Heart right ventricle (tissue), 16 donors: ENCODE measurements at regions not wholly inside any gene's neighbourhood (a gene's known extent, or its start where the extent isn't known, plus 50 kb on each side); places are given as distances from the start of the nearest gene placed in this dataset.

Source experiments
- ATAC-seq, 8 donors: fragments of 200-7000 bp; cut with Tn5 transposase; one replicate each; pipeline ENCODE4 v1.9.1; 2020; ENCODE audit warnings: mild to moderate bottlenecking in 8 of 8, moderate library complexity in 8 of 8, moderate number of reproducible peaks in 1 of 8
- DNase-seq, 2 donors: peaks; one replicate each; pipeline ENCODE4 v3.0.0-alpha.2; 2020
- H3K27ac ChIP-seq, 10 donors: fragments of 200-600 bp; sonication (generic) in 2 of 10; one replicate each; pipeline versions ENCODE4 v1.5.0 to v1.8.0; 2020 to 2022; ENCODE audit warnings: mild to moderate bottlenecking in 3 of 10
- H3K27me3 ChIP-seq, 7 donors: fragments of 200-600 bp; one replicate each; pipeline ENCODE4 v1.8.0; 2021 to 2022; ENCODE audit warnings: mild to moderate bottlenecking in 2 of 7
- H3K36me3 ChIP-seq, 9 donors: fragments of 200-600 bp; sonication (generic) in 1 of 9; one replicate each; pipeline versions ENCODE4 v1.5.0 to v1.8.0; 2020 to 2022; ENCODE audit warnings: mild to moderate bottlenecking in 2 of 9
- H3K4me1 ChIP-seq, 9 donors: fragments of 200-600 bp; sonication (generic) in 1 of 9; one replicate each; pipeline versions ENCODE4 v1.5.0 to v1.8.0; 2020 to 2022; ENCODE audit warnings: mild to moderate bottlenecking in 4 of 9
- H3K4me3 ChIP-seq, 10 donors: fragments of 200-600 bp; sonication (generic) in 2 of 10; one replicate each; pipeline versions ENCODE4 v1.5.0 to v1.8.0; 2020 to 2022; ENCODE audit warnings: mild to moderate bottlenecking in 7 of 10, moderate library complexity in 2 of 10
- H3K9me3 ChIP-seq, 11 donors: fragments of 200-600 bp in 10 of 11; sonication (generic) in 2 of 11; one replicate each; pipeline versions ENCODE4 v1.5.0 to v1.8.0; 2013 to 2022; ENCODE audit warnings: mild to moderate bottlenecking in 2 of 11, control low read depth in 1 of 11, moderate library complexity in 1 of 11
- WGBS, 2 donors: extraction: QIAGEN DNeasy Blood & Tissue Kit; methylation state at CpG; one replicate each; pipeline ENCODE4 v1.1.7; 2013; ENCODE audit warnings: inconsistent platforms in 1 of 2; 5-methylcytosine and 5-hydroxymethylcytosine counted together
- intact Hi-C, 10 donors: fragments of 100-400 bp; cut with DNase I; formaldehyde crosslinking; loops; one replicate each; pipeline versions ENCODE4 v1.11.1 to v1.14.2; 2022
- TF ChIP-seq, protein P1 (sequence below), 9 donors: fragments of 200-600 bp; sonication (generic) in 2 of 9; IDR thresholded peaks; one replicate each; pipeline versions ENCODE4 v1.5.0 to v1.8.0; 2021 to 2022; ENCODE audit warnings: antibody characterized with exemption in 9 of 9, mild to moderate bottlenecking in 5 of 9, moderate library complexity in 1 of 9
- donor health status: Arrhythmogenic right ventricular cardiomyopathy.
- donor health status: ischemic (EF 13 %, LVEDD 7.1; RV severe dilation, severe dysfunction).
- donor health status: healthy with polysubstance abuse.
- donor health status: DM: no; HTN: yes; CAD: no.
- donor health status: DM: no; HTN: no; CAD: no.
- donor health status: ischemic (EF 25% LVEDD 6.9; RV normal size, moderate dysfunction).
- donor health status: ischemic (EF 25% LVEDD 5.7; RV mildly dilated, moderate dysfunction).
- donor health status: healthy.
- donor health status: DM: yes; HTN: yes; CAD: no.
- donor health status: Ischemic cardiomyopathy.
- donor health status: ischemic (EF 35%, LVEDD 5.7; RV mildly dilated, moderate dysfunction).
- donor health status: nonischemic (EF 11% LVEDD 7.7; RV severe dilation, severe dysfunction).
- donor health status: DM: yes; HTN: yes; CAD: no.
- donor health status: PGD.
- donor health status: ischemic (EF 29% LVEDD 5.4; RV normal size, mild dysfunction).
- donor health status: nonischemic (EF 23%, LVEDD 6.1; RV moderate dilation, normal function).

DNA sequence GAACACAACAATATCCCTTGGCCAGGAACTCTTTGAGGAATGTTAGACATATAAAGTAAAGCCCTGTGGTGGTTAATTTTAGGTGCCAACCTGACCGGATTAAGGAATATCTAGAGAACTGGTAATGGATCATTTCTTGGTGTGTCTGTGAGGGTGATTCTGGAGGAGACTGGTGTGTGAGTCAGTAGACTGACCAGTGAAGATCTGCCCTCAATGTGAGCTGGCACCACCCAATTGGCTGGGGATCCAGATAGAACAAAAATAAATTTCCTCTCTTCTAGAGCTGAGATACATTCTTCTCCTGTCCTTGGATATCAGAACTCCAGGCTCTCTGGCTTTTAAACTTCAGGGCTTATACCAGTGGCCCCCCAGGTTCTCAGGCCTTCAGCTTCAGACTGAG, 56.2 kb upstream of the TNPO1 start:
- no peak overlapping the region for H3K4me3 ChIP-seq
- TF ChIP-seq, protein P1, sequence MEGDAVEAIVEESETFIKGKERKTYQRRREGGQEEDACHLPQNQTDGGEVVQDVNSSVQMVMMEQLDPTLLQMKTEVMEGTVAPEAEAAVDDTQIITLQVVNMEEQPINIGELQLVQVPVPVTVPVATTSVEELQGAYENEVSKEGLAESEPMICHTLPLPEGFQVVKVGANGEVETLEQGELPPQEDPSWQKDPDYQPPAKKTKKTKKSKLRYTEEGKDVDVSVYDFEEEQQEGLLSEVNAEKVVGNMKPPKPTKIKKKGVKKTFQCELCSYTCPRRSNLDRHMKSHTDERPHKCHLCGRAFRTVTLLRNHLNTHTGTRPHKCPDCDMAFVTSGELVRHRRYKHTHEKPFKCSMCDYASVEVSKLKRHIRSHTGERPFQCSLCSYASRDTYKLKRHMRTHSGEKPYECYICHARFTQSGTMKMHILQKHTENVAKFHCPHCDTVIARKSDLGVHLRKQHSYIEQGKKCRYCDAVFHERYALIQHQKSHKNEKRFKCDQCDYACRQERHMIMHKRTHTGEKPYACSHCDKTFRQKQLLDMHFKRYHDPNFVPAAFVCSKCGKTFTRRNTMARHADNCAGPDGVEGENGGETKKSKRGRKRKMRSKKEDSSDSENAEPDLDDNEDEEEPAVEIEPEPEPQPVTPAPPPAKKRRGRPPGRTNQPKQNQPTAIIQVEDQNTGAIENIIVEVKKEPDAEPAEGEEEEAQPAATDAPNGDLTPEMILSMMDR (IDR thresholded peaks at IDR 0.05), result no peak

DNA sequence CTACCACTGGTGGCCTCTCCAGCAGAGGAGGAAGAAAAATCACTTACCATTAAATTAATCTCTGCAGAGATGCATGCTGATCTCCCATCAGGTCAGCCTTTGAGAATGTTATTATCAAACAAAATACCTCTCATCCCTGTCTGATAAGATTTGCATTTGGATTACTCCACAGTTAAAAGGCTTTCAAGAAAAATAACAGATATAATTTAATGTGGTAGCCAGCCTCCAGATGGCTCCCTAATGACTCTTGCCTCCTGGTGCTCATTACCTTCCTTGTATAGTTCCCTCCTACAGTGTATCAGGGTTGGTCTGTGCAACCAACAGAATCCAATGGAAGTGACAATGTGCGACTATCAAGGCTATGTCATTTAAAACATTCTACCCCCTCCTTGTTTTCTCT, 63.6 kb upstream of the TNPO1 start:
- no peak overlapping the region for H3K27ac ChIP-seq
- H3K27me3 ChIP-seq, result no peaks in the 10 kb centered on the region
- ATAC-seq, result no peak
- H3K4me3 ChIP-seq, result no peak overlapping the region
- intact Hi-C loops, result no loop called here
- TF ChIP-seq, protein P1 (IDR thresholded peaks at IDR 0.05), result no peak
- H3K36me3 ChIP-seq, result no peaks in the 10 kb centered on the region
- H3K4me1 ChIP-seq, result no peaks in the 10 kb centered on the region
- 93 to 98% methylated on average over 1 of the region's 1 CpG for whole genome bisulfite sequencing, 2 donors
- DNase-seq, result no peak
- H3K9me3 ChIP-seq, result peaks cover 0 to 6% (median 0%) of the 10 kb centered on the region in 11 donors

More for the DNA sequence above, 56.2 kb upstream of the TNPO1 start:
- intact Hi-C loops, result no loop called here
- ATAC-seq (no peak), DNase-seq (no peak)
- Histone ChIP-seq H3K9me3 (peaks cover 0 to 6% (median 0%) of the 10 kb centered on the region in 11 donors), H3K36me3 (no peaks in the 10 kb centered on the region), H3K27ac (no peak overlapping the region), H3K4me1 (no peaks in the 10 kb centered on the region), H3K27me3 (no peaks in the 10 kb centered on the region)
- 50 to 51% methylated on average over 1 of the region's 1 CpG for WGBS, 2 donors

DNA sequence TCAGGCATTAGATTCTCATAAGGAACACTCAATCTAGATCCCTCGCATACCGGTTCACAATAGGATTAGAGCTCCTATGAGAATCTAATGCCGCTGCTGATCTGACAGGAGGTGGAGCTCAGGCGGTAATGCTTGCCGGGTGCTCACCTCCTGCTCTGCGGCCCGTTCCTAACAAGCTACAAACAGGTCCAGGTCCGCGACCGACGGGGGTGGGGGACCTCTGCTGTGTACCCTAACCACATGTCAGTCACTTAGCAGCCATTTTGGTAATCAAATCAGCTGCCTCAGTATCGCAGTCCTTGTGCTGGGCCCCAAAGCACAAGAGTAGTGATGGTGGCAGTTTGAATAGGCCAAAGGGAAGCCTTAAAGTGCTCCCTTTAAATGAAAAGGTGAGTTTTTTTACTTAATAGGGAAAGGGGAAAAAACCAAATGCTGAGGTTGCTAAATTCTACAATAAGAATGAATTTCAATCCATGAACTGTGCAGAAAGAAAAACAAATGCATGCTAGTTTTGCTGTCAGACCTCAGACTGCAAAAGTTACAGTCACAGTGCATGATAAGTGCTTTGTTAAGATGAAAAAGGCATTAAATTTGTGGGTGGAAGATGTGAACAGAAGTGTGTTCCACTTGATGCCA, 67.0 kb upstream of the TNPO1 start:
- H3K27ac ChIP-seq, result no peak overlapping the region

DNA sequence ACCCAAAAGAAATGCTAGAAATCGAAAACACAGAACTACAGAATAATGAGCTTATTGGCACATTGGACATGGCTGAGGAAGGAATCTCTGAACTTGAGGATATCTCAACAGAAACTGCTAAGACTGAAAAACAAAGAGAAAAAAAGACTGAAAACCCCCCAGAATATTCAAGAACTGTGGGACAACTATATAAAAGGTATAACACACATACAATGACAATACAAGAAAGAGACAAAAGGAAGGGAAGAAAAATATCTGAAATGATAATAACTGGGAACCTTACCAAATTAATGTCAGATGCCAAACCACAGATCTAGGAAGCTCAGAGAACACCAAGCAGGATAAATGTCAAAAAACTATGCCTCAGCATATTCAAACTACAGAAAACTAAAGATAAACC, 68.6 kb upstream of the TNPO1 start:
- 93 to 96% methylated on average over 1 of the region's 1 CpG for WGBS, 2 donors
- intact Hi-C loops, result no loop called here
- TF ChIP-seq, protein P1 (IDR thresholded peaks at IDR 0.05), result no peak
- H3K27ac ChIP-seq, result no peak overlapping the region
- no peak overlapping the region for H3K4me3 ChIP-seq
- DNase-seq (no peak), ATAC-seq (no peak)
- no peaks in the 10 kb centered on the region for H3K9me3 ChIP-seq
- no peaks in the 10 kb centered on the region for H3K27me3 ChIP-seq
- H3K4me1 ChIP-seq, result no peaks in the 10 kb centered on the region
- no peaks in the 10 kb centered on the region for H3K36me3 ChIP-seq

More for the DNA sequence above, 67.0 kb upstream of the TNPO1 start:
- H3K27me3 ChIP-seq, result no peaks in the 10 kb centered on the region
- ATAC-seq (no peak), DNase-seq (no peak)
- TF ChIP-seq, protein P1 (IDR thresholded peaks at IDR 0.05), result no peak
- H3K4me3 ChIP-seq, result no peak overlapping the region
- no peaks in the 10 kb centered on the region for H3K9me3 ChIP-seq
- intact Hi-C loops, result no loop called here
- H3K4me1 ChIP-seq, result no peaks in the 10 kb centered on the region
- WGBS, 2 donors, result 84 to 85% methylated on average over 12 of the region's 12 CpGs
- H3K36me3 ChIP-seq, result no peaks in the 10 kb centered on the region
